GM18517 (cell line): ENCODE measurements at regions not wholly inside any gene's neighbourhood (a gene's known extent, or its start where the extent isn't known, plus 50 kb on each side); places are given as distances from the start of the nearest gene placed in this dataset.

Source experiments
- ATAC-seq: cut with Tn5 transposase; IDR thresholded peaks from one replicate; pipeline ENCODE4 v1.9.1; 2021; ENCODE audit warnings: mild to moderate bottlenecking, moderate library complexity; ENCODE audit not compliant: unreplicated experiment

GRCh38 chr11:19597876-19598275 is 114.8 kb upstream of the NAV2 start:
- ATAC-seq = no peak

GRCh38 chr11:19597206-19597605 is 115.4 kb upstream of the NAV2 start:
- no peak for ATAC-seq

- ATAC-seq = no peak
Observed at GRCh38 chr11:19595840-19596751, 116.5 kb upstream of the NAV2 start.

GRCh38 chr11:19595499-19595839 is 117.2 kb upstream of the NAV2 start:
- ATAC-seq = no peak

- no peak for ATAC-seq
Observed at GRCh38 chr11:19594326-19594725, 118.3 kb upstream of the NAV2 start.

GRCh38 chr11:19592842-19593241 is 119.8 kb upstream of the NAV2 start:
- no peak for ATAC-seq

GRCh38 chr11:19589567-19590260 is 122.9 kb upstream of the NAV2 start:
- ATAC-seq = no peak

GRCh38 chr11:19587979-19588378 is 124.7 kb upstream of the NAV2 start:
- ATAC-seq = no peak

GRCh38 chr11:19580646-19581045 is 132.0 kb upstream of the NAV2 start:
- no peak for ATAC-seq

- no peak for ATAC-seq
Observed at GRCh38 chr11:19579957-19580356, 132.7 kb upstream of the NAV2 start.

GRCh38 chr11:19578871-19579270 is 133.8 kb upstream of the NAV2 start:
- no peak for ATAC-seq

- no peak for ATAC-seq
Observed at GRCh38 chr11:19577976-19578619, 134.5 kb upstream of the NAV2 start.

- no peak for ATAC-seq
Observed at GRCh38 chr11:19577391-19577975, 135.2 kb upstream of the NAV2 start.

- no peak for ATAC-seq
Observed at GRCh38 chr11:19576903-19577302, 135.7 kb upstream of the NAV2 start.

GRCh38 chr11:19576054-19576453 is 136.6 kb upstream of the NAV2 start:
- ATAC-seq = no peak

GRCh38 chr11:19574916-19575315 is 137.7 kb upstream of the NAV2 start:
- ATAC-seq = no peak

- no peak for ATAC-seq
Observed at GRCh38 chr11:19573666-19574065, 139.0 kb upstream of the NAV2 start.

GRCh38 chr11:19571906-19572305 is 140.7 kb upstream of the NAV2 start:
- no peak for ATAC-seq

GRCh38 chr11:19570889-19571288 is 141.7 kb upstream of the NAV2 start:
- no peak for ATAC-seq

- ATAC-seq = no peak
Observed at GRCh38 chr11:19567996-19568395, 144.6 kb upstream of the NAV2 start.

- ATAC-seq = no peak
Observed at GRCh38 chr11:19566583-19567379, 145.9 kb upstream of the NAV2 start.
